Activated CD4-positive, CD25-positive, alpha-beta regulatory T cell (primary cell): ENCODE measurements at regions not wholly inside any gene's neighbourhood (a gene's known extent, or its start where the extent isn't known, plus 50 kb on each side); places are given as distances from the start of the nearest gene placed in this dataset.
"Not testable (repeated sequence)": the region's sequence is repeated elsewhere in the genome, so short reads cannot be mapped to it uniquely, and the experiment has no call there.

ENCODE experiments used
- DNase-seq, 4 experiments: peaks; one replicate each; lab custom pipeline; 2025; lab: John Stamatoyannopoulos, UW

- no peak for DNase-seq
These were observed 107.3 kb upstream of the SPIN1 start for GRCh38 chr9:88280816-88281382.

DNA sequence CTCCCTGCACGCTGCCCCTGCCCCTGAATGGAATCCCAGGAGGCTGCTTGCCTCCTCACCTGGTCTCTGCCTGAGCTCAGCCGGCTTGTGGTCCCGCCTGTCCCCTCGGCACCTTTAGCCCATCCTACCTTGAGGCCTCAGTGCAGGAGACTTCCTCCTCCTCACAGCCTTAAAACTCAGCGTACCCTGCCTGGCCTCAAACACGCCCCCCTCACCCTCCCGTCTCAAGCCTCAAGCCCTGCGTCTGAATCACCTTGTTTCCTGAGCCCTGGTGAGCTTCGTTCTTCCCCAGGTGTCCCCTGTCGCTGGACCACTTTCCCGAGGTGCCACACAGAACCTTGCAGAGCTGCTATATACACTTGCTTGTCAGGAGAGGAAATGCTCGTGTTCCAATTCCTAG lies 110.2 kb upstream of the SPIN1 start:
- no peak for DNase-seq

- no peak for DNase-seq
These were observed 114.2 kb upstream of the SPIN1 start for GRCh38 chr9:88274078-88274477.

GRCh38 chr9:88272986-88273385 lies 115.3 kb upstream of the SPIN1 start:
- DNase-seq: no peak

DNA sequence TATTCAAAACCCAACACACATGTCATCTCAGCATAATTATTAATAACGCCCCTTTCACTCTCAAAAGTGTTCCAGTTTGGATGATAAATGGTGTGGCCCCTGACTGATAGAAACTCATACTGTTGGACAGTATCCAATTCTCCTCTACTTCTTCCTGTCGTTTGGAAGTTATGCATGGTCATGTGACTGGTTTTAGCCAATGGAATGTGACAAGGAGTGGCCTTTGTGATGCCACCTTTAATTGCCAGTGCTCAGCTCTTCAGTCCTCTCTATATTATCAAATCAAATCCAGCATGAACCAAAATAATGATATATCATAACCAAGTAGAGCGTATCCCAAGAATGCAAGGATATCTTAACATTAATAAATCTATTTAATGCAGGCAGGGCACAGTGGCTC lies 117.8 kb upstream of the SPIN1 start:
- DNase-seq: no peak

DNA sequence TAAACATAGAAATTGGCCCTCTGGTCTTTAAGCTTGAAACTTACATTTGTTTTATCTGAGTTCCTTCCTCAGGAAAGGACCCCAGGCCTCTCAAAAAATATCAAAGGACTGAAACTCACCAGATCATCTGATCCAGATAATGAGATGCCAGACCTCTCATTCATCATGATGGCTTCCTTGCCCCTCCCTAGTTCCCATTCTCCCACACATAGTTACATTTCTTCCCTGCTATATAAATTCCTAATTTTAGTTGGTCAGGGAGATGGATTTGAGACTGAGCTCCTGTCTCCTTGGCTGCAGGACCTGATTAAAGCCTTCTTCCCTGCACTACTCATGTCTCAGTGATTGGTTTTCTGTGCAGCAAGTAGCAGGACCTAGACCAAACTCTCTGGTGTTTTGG lies 119.4 kb upstream of the SPIN1 start:
- DNase-seq: no peak

DNA sequence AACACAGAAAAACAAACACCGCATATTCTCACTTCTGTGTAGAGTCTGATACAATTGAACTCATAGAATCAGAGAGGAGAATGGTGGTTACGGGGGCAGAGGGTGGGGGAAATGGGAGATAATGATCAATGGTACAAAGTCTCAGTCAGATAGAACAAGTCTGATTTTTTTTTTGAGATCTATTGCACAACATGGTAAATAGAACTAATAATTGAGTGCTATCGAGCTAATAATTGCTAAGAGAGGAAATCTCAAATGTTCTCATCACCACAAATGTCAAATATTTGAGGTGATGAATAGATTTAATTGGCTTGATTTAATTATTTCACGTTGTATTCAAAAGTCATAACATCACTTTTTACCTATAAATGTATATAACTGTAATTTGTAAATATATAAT lies 121.0 kb upstream of the SPIN1 start:
- no peak for DNase-seq

- no peak for DNase-seq
These were observed 121.8 kb upstream of the SPIN1 start for GRCh38 chr9:88266416-88266815.

- DNase-seq: no peak
These were observed 120.7 kb upstream of the SPATA31C2 start for GRCh38 chr9:88259001-88259400.

GRCh38 chr9:88258601-88259000 lies 120.3 kb upstream of the SPATA31C2 start:
- no peak for DNase-seq

DNA sequence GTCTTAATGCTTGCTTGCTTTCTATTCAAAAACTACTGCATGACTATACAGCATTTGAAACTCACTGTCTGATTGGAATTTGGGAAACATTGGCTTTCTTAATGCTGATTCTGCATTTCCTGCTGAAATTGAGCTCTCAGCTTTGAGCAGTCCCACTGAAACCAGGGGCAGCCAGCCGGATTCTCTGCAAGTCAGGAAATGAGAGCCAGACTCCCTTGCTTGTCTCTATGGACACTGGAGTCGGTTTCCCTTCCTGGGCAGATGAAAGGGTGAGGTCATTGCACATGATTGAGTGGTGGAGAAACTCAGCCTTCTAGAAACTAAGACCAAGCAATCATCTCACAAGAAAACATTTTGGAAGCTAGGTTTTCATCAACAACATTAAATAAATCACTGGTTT lies 119.7 kb upstream of the SPATA31C2 start:
- no peak for DNase-seq

DNA sequence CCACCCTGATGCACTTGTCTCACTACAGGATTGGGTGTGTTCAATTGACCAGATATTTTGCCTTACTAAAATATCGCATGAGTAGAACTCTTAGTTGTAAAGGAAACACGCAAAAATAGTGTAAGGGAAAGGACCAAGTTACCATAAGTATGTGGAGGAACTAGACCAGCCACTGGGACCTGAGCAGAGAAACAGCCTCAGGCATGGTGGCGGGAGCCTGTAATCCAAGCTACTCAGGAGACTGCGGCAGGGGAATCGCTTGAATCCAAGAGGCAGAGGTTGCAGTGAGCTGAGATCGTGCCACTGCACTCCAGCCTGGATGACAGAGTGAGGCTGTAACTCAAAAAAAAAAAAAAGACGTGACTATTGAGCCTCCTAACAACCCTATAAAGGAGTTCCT lies 117.9 kb upstream of the SPATA31C2 start:
- no peak for DNase-seq

DNA sequence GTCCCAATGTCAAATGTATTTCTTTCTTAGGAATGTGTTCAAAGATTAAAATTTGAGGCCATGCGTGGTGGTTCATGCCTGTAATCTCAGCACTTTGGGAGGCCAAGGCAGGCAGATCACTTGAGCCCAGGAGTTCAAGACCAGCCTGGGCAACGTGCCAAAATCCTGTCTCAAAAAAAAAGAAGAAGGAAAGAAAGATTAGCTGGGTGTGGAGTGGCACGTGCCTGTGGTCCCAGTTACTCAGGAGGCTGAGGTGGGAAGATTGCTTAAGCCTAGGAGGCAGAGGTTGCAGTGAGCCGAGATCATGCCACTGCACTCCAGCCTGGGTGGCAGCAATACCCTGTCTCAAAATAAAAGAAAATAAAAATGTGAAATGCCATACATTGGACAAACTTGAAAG lies 117.5 kb upstream of the SPATA31C2 start:
- not testable (repeated sequence) for DNase-seq

- no peak for DNase-seq
These were observed 113.6 kb upstream of the SPATA31C2 start for GRCh38 chr9:88251903-88252302.

DNA sequence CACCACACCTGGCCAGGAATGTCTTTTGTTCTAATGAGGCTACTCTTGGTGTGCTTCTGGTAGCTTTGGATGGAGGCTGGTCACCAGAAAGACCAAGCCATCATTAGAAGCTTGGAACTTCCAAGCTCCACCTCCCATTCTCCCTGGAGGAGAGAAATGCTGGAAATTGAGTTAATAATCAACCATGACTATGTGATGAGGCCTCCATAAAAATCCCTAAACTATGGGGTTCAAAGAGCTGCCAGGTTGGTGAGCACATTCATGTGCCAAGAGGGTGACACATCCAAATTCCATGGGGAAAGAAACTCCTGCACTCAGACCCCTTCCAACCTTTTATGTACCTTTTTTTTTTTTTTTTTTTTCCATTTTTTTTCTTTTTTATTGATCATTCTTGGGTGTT lies 105.5 kb upstream of the SPATA31C2 start:
- DNase-seq: no peak

DNA sequence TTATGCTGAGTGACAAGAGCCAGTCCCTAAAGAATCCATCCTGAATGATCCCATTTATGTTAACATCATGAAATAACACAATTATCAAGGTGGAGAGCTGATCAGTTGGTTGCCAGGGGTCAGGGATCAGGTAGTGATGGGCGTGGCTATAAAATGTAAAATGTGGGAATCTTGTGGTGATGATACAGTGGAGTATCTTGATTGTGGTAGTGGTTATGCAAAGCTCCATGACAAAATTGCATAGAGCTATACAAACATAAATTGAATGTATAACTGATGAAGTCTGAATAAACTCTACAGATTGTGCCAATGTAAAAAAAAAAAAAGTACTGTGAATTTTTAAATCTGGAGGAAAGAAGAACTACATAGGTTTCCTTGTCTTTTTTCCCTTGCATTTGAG lies 104.6 kb upstream of the SPATA31C2 start:
- no peak for DNase-seq

- DNase-seq: no peak
These were observed 99.8 kb upstream of the SPATA31C2 start for GRCh38 chr9:88237991-88238571.

DNA sequence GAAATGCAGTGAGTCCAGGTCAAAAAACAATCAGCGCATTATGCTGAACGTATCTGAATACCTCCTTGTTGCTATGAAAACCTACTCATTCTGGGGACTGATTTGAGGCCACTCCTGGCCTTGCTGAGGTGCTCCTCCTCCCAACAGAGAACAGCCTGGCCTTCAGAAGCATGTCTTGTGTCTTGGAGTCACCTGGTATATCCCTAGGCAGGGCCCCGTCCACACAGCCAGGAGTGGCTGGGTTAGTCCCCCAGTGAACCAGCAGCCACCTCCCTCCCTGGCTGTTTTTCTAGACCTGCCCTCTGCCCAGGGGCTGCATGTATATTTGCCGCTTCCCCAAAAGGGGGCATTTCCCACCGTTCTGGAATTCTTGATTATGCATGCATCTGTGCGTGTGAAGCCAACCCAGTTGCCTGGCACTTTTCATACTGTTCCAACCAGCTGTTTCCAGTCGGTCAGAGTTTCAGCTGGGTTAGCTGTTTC lies 99.2 kb upstream of the SPATA31C2 start:
- no peak for DNase-seq

DNA sequence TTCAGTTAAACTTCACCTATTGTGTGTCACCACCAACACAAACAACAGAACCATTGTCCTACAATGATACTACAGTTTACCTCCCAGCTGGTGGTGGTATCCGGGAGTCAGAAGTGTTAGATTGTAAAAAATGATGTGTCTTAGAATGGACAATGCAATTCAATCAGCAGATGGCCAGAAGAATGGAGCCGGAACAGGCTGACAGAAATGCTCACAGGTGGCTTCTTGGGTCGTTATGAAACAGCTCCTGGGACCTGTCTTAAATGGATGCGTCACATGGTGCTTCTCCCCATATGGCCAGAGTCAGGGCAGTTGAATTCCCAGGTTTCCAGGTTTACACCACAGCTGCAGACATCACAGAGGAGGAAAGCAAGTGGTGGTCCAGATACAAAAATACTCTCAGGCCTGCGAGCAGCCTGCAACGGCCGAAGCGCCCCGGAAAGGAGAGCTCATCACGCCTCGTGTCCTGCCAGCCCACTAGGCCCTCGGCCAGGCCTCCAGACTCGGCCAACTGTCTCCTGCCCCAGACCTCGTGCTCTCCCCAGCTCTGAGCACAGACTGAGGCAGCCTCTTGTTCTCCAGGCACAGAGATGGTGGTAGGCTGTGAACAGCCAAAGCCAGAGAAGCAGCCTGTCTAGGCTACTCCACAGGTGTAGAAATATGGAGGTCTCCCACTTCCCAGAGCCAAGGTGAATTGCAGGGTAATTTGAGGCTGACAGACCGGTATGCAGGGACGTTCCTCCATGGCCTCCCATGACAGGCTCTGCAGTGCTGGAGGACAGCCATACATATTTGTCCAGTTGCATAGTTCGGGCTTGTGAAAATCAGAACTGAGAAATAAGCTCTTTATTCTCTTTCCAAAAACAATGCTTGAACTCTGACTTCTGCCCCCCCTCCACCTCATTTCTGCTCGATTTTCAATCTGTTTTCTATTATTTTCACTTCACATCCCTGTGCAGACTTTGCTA lies 98.5 kb upstream of the SPATA31C2 start:
- DNase-seq: no peak

- DNase-seq: no peak
These were observed 97.3 kb upstream of the SPATA31C2 start for GRCh38 chr9:88235615-88236014.

DNA sequence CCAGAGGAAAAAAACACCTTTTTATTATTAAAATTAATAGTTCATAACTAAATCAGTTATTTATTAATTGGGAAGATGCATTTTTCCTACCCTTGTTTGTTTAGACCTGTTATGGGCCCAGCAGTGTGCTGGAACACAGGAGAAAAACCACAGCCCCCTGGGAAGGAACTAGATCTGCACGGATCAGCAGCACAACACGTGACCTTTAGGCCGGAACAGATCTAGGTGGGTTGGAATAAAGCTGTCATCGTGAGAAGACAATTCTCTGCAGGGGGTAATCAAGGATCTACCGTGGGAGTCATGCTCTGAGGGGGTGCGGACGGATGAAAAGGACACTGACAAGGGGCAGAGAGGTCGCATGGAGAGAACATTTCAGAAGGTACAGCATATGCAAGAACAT lies 95.8 kb upstream of the SPATA31C2 start:
- DNase-seq: no peak

- no peak for DNase-seq
These were observed 94.8 kb upstream of the SPATA31C2 start for GRCh38 chr9:88233091-88233490.

GRCh38 chr9:88230612-88231011 lies 92.3 kb upstream of the SPATA31C2 start:
- no peak for DNase-seq
